SJSA1 (cell line): ENCODE measurements at regions not wholly inside any gene's neighbourhood (a gene's known extent, or its start where the extent isn't known, plus 50 kb on each side); places are given as distances from the start of the nearest gene placed in this dataset.

Source experiments
- DNase-seq, 2 experiments: peaks; one replicate each; pipeline ENCODE4 v3.0.0-alpha.2; 2015 to 2020; ENCODE audit warnings: low spot score in 2 of 2, low read depth in 1 of 2
- H3K27ac ChIP-seq: fragments of 250-450 bp; sonication (Bioruptor Pico); 2 replicates; pipeline ENCODE4 v1.5.1; 2020; ENCODE audit warnings: mild to moderate bottlenecking, moderate library complexity
- H3K27me3 ChIP-seq: fragments of 250-450 bp; sonication (Bioruptor Pico); replicated peaks from 2 replicates; pipeline ENCODE4 v1.5.1; 2020; ENCODE audit warnings: mild to moderate bottlenecking, moderate library complexity
- H3K36me3 ChIP-seq: fragments of 250-450 bp; sonication (Bioruptor Pico); 2 replicates; pipeline ENCODE4 v1.5.1; 2020; ENCODE audit warnings: mild to moderate bottlenecking
- H3K4me1 ChIP-seq: fragments of 250-450 bp; sonication (Bioruptor Pico); replicated peaks from 2 replicates; pipeline ENCODE4 v1.6.1; 2021; ENCODE audit warnings: mild to moderate bottlenecking
- H3K4me3 ChIP-seq: fragments of 250-450 bp; sonication (Bioruptor Pico); 2 replicates; pipeline ENCODE4 v1.5.1; 2020; ENCODE audit warnings: mild to moderate bottlenecking
- H3K9me3 ChIP-seq: fragments of 250-450 bp; sonication (Bioruptor Pico); replicated peaks from 2 replicates; pipeline ENCODE4 v1.5.1; 2020; ENCODE audit warnings: mild to moderate bottlenecking

GRCh38 chr22:47850644-47851151, 1088.2 kb downstream of the TBC1D22A start:
- Histone ChIP-seq H3K27me3 (0 out of 2 replicates have a peak, but pooled peaks cover 4% of the 10 kb centered on the region), H3K36me3 (no peaks in the 10 kb centered on the region), H3K9me3 (no peaks in the 10 kb centered on the region; the same call in 1 of the 2 replicates), H3K4me3 (no peak overlapping the region), H3K27ac (no peak overlapping the region), H3K4me1 (no peaks in the 10 kb centered on the region)
- no peak for DNase-seq

- no peak overlapping the region for H3K4me3 ChIP-seq
- no peaks in the 10 kb centered on the region; the same call in 1 of the 2 replicates for H3K9me3 ChIP-seq
- DNase-seq = no peak
- 0 out of 2 replicates have a peak, but pooled peaks cover 8% of the 10 kb centered on the region for H3K27me3 ChIP-seq
- no peaks in the 10 kb centered on the region for H3K36me3 ChIP-seq
- no peak overlapping the region for H3K27ac ChIP-seq
- H3K4me1 ChIP-seq = no peaks in the 10 kb centered on the region
Observed at GRCh38 chr22:47849576-47849975, 1087.1 kb downstream of the TBC1D22A start.

- DNase-seq = no peak
- Histone ChIP-seq H3K4me1 (no peaks in the 10 kb centered on the region), H3K9me3 (no peaks in the 10 kb centered on the region; the same call in 1 of the 2 replicates)
Observed at GRCh38 chr22:47848184-47848920, 1085.9 kb downstream of the TBC1D22A start.

GRCh38 chr22:47847131-47847890, 1084.9 kb downstream of the TBC1D22A start:
- no peak for DNase-seq
- Histone ChIP-seq H3K36me3 (no peaks in the 10 kb centered on the region), H3K27ac (no peak overlapping the region), H3K27me3 (0 out of 2 replicates have a peak, but pooled peaks cover 8% of the 10 kb centered on the region), H3K4me1 (no peaks in the 10 kb centered on the region), H3K9me3 (no peaks in the 10 kb centered on the region), H3K4me3 (no peak overlapping the region)

More at GRCh38 chr22:47848184-47848920, 1085.9 kb downstream of the TBC1D22A start:
- H3K27ac ChIP-seq = no peak overlapping the region
- H3K36me3 ChIP-seq = no peaks in the 10 kb centered on the region
- H3K27me3 ChIP-seq = 0 out of 2 replicates have a peak, but pooled peaks cover 8% of the 10 kb centered on the region
- no peak overlapping the region for H3K4me3 ChIP-seq

- H3K4me1 ChIP-seq = no peaks in the 10 kb centered on the region
- H3K27ac ChIP-seq = no peak overlapping the region
- no peaks in the 10 kb centered on the region for H3K36me3 ChIP-seq
- DNase-seq = no peak
- 0 out of 2 replicates have a peak, but pooled peaks cover 8% of the 10 kb centered on the region for H3K27me3 ChIP-seq
- no peaks in the 10 kb centered on the region for H3K9me3 ChIP-seq
- H3K4me3 ChIP-seq = no peak overlapping the region
Observed at GRCh38 chr22:47846206-47846605, 1083.8 kb downstream of the TBC1D22A start.

GRCh38 chr22:47842119-47842518, 1079.7 kb downstream of the TBC1D22A start:
- H3K9me3 ChIP-seq = no peaks in the 10 kb centered on the region
- H3K27ac ChIP-seq = no peak overlapping the region
- no peaks in the 10 kb centered on the region for H3K36me3 ChIP-seq

GRCh38 chr22:47841156-47841555, 1078.7 kb downstream of the TBC1D22A start:
- H3K27me3 ChIP-seq = 0 out of 2 replicates have a peak, but pooled peaks cover 8% of the 10 kb centered on the region
- no peaks in the 10 kb centered on the region for H3K9me3 ChIP-seq
- H3K36me3 ChIP-seq = no peaks in the 10 kb centered on the region
- H3K4me3 ChIP-seq = no peak overlapping the region
- peaks cover 15% of the 10 kb centered on the region for H3K4me1 ChIP-seq
- no peak overlapping the region for H3K27ac ChIP-seq
- no peak for DNase-seq

More at GRCh38 chr22:47842119-47842518, 1079.7 kb downstream of the TBC1D22A start:
- H3K4me1 ChIP-seq = peaks cover 5% of the 10 kb centered on the region
- peak in 1 of 2 experiments; percentile 30 for DNase-seq
- H3K4me3 ChIP-seq = no peak overlapping the region
- H3K27me3 ChIP-seq = 0 out of 2 replicates have a peak, but pooled peaks cover 8% of the 10 kb centered on the region

- Histone ChIP-seq H3K27ac (no peak overlapping the region), H3K27me3 (no peaks in the 10 kb centered on the region), H3K4me3 (no peak overlapping the region), H3K4me1 (peaks cover 26% of the 10 kb centered on the region), H3K36me3 (no peaks in the 10 kb centered on the region), H3K9me3 (no peaks in the 10 kb centered on the region)
- DNase-seq = no peak
Observed at GRCh38 chr22:47839595-47840227, 1077.3 kb downstream of the TBC1D22A start.

- Histone ChIP-seq H3K4me1 (peaks cover 26% of the 10 kb centered on the region), H3K36me3 (no peaks in the 10 kb centered on the region), H3K9me3 (no peaks in the 10 kb centered on the region), H3K27me3 (no peaks in the 10 kb centered on the region), H3K4me3 (no peak overlapping the region), H3K27ac (no peak overlapping the region)
- DNase-seq = peak in 1 of 2 experiments; percentile 30
Observed at GRCh38 chr22:47837703-47838102, 1075.3 kb downstream of the TBC1D22A start.

GRCh38 chr22:47836957-47837356, 1074.5 kb downstream of the TBC1D22A start:
- H3K27me3 ChIP-seq = no peaks in the 10 kb centered on the region
- peak; percentile 66 to 77 for DNase-seq
- no peak overlapping the region for H3K4me3 ChIP-seq
- H3K27ac ChIP-seq = peak overlapping the region; percentile 66
- no peaks in the 10 kb centered on the region for H3K9me3 ChIP-seq
- no peaks in the 10 kb centered on the region for H3K36me3 ChIP-seq
- peaks cover 26% of the 10 kb centered on the region for H3K4me1 ChIP-seq

GRCh38 chr22:47835726-47836125, 1073.3 kb downstream of the TBC1D22A start:
- Histone ChIP-seq H3K4me1 (peaks cover 26% of the 10 kb centered on the region), H3K9me3 (no peaks in the 10 kb centered on the region), H3K27ac (peak overlapping the region; percentile 66), H3K4me3 (no peak overlapping the region), H3K27me3 (no peaks in the 10 kb centered on the region), H3K36me3 (no peaks in the 10 kb centered on the region)
- DNase-seq = peak; percentile 72 to 87

- Histone ChIP-seq H3K27me3 (no peaks in the 10 kb centered on the region), H3K27ac (no peak overlapping the region), H3K36me3 (no peaks in the 10 kb centered on the region), H3K4me3 (no peak overlapping the region), H3K4me1 (no peaks in the 10 kb centered on the region), H3K9me3 (no peaks in the 10 kb centered on the region; the same call in 1 of the 2 replicates)
- DNase-seq = no peak
Observed at GRCh38 chr22:47826016-47826415, 1063.6 kb downstream of the TBC1D22A start.

- Histone ChIP-seq H3K27me3 (no peaks in the 10 kb centered on the region), H3K4me1 (no peaks in the 10 kb centered on the region), H3K27ac (no peak overlapping the region), H3K9me3 (no peaks in the 10 kb centered on the region), H3K36me3 (no peaks in the 10 kb centered on the region), H3K4me3 (no peak overlapping the region)
- peak in 1 of 2 experiments; percentile 16 for DNase-seq
Observed at GRCh38 chr22:47822422-47822821, 1060.0 kb downstream of the TBC1D22A start.
